SK-N-SH (cell line): ENCODE measurements at regions not wholly inside any gene's neighbourhood (a gene's known extent, or its start where the extent isn't known, plus 50 kb on each side); places are given as distances from the start of the nearest gene placed in this dataset.

ENCODE experiments used
- CTCF ChIA-PET: fragments of 300-600, 350-600 bp; formaldehyde crosslinking; extraction: SDS; loops from one replicate; lab custom pipeline; 2021; lab: Yijun Ruan, JAX
- POLR2A ChIA-PET: fragments of 350-600 bp; sonication (Branson Sonifier 250); formaldehyde crosslinking; extraction: SDS; loops from one replicate; lab custom pipeline; 2020; ENCODE audit warnings: antibody characterized with exemption, inconsistent platforms; lab: Yijun Ruan, JAX
- DNase-seq: peaks from one replicate; pipeline ENCODE4 v3.0.0; 2012
- H2AFZ ChIP-seq: fragments of 200-600 bp; sonication (generic); 2 replicates; pipeline ENCODE4 v1.8.1; 2016; ENCODE audit warnings: antibody characterized with exemption, mild to moderate bottlenecking, low read depth
- H3F3A ChIP-seq: fragments of 200-600 bp; sonication (generic); replicated peaks from 2 replicates; pipeline ENCODE3; 2016; ENCODE audit warnings: antibody characterized with exemption, mild to moderate bottlenecking; ENCODE audit not compliant: insufficient read depth
- H3K27ac ChIP-seq, 2 experiments: fragments of 200-500 bp in 1 of 2; fragments of 200-600 bp in 1 of 2; sonication (Bioruptor generic) in 1 of 2; sonication (generic), shearing (Covaris generic) in 1 of 2; 2 replicates each; pipeline versions ENCODE4 v1.5.1 to v1.6.1; 2014 to 2016; ENCODE audit warnings: low read depth in 2 of 2, inconsistent platforms in 1 of 2, low read length in 1 of 2, mild to moderate bottlenecking in 1 of 2, mixed read lengths in 1 of 2
- H3K27me3 ChIP-seq: fragments of 200-600 bp; sonication (generic), shearing (Covaris generic); 2 replicates; pipeline ENCODE4 v1.6.1; 2016; ENCODE audit warnings: mixed run types; ENCODE audit not compliant: insufficient read depth
- H3K36me3 ChIP-seq, 2 experiments: fragments of 200-500 bp in 1 of 2; fragments of 200-600 bp in 1 of 2; sonication (Bioruptor generic) in 1 of 2; sonication (generic) in 1 of 2; replicated peaks in 1 of 2; 2 replicates each; pipeline versions ENCODE3 to v1.5.1; 2014 to 2016; ENCODE audit warnings: low read length in 1 of 2, mild to moderate bottlenecking in 1 of 2; ENCODE audit not compliant: insufficient read depth in 2 of 2, control insufficient read depth in 1 of 2
- H3K4me1 ChIP-seq, 2 experiments: fragments of 200-500 bp in 1 of 2; fragments of 200-600 bp in 1 of 2; sonication (Bioruptor generic) in 1 of 2; sonication (generic), shearing (Covaris generic) in 1 of 2; 2 replicates each; pipeline versions ENCODE4 v1.5.1 to v1.6.1; 2014 to 2016; ENCODE audit warnings: low read depth in 1 of 2, low read length in 1 of 2, mixed run types in 1 of 2; ENCODE audit not compliant: insufficient read depth in 2 of 2, control insufficient read depth in 1 of 2
- H3K4me2 ChIP-seq: fragments of 200-600 bp; sonication (generic), shearing (Covaris generic); 2 replicates; pipeline ENCODE4 v1.6.1; 2017; ENCODE audit warnings: mixed run types
- H3K4me3 ChIP-seq, 2 experiments: fragments of 200-500 bp in 1 of 2; fragments of 200-600 bp in 1 of 2; sonication (Bioruptor generic) in 1 of 2; sonication (generic), shearing (Covaris generic) in 1 of 2; 2 replicates each; pipeline versions ENCODE4 v1.5.1 to v1.8.1; 2014 to 2016; ENCODE audit warnings: low read depth in 2 of 2, inconsistent platforms in 1 of 2, low read length in 1 of 2, mild to moderate bottlenecking in 1 of 2, mixed read lengths in 1 of 2, moderate library complexity in 1 of 2
- H3K79me2 ChIP-seq: fragments of 200-600 bp; sonication (generic); 2 replicates; pipeline ENCODE4 v1.8.1; 2017; ENCODE audit warnings: mild to moderate bottlenecking; ENCODE audit not compliant: insufficient read depth
- H3K9ac ChIP-seq: fragments of 200-600 bp; sonication (generic); 2 replicates; pipeline ENCODE4 v1.6.1; 2017; ENCODE audit warnings: mixed run types
- H3K9me2 ChIP-seq: fragments of 200-600 bp; sonication (generic); 2 replicates; pipeline ENCODE4 v1.6.1; 2017; ENCODE audit warnings: mixed run types
- H3K9me3 ChIP-seq: fragments of 200-600 bp; sonication (generic); 2 replicates; pipeline ENCODE4 v1.6.1; 2017; ENCODE audit warnings: mixed run types, mild to moderate bottlenecking, moderate library complexity
- H4K20me1 ChIP-seq: fragments of 200-600 bp; sonication (generic); 2 replicates; pipeline ENCODE4 v1.6.1; 2017; ENCODE audit warnings: mild to moderate bottlenecking, mixed run types; ENCODE audit not compliant: insufficient read depth
- EP300 ChIP-seq, 2 experiments: IDR thresholded peaks; 2 replicates each; pipeline versions ENCODE4 v1.4.0 to v1.6.1; 2012; ENCODE audit warnings: borderline replicate concordance in 1 of 2, low read depth in 1 of 2, low read length in 1 of 2
- EZH2phosphoT487 ChIP-seq: fragments of 200-600 bp; sonication (generic); IDR thresholded peaks from 2 replicates; pipeline ENCODE4 v1.6.1; 2017; ENCODE audit warnings: low read depth, mixed run types, mild to moderate bottlenecking, antibody characterized with exemption, moderate library complexity, borderline replicate concordance
- FOSL2 ChIP-seq: IDR thresholded peaks from 2 replicates; pipeline ENCODE4 v1.4.0; 2012; ENCODE audit warnings: low read depth, mild to moderate bottlenecking, moderate library complexity, borderline replicate concordance
- FOXM1 ChIP-seq: IDR thresholded peaks from 2 replicates; pipeline ENCODE4 v1.4.0; 2012; ENCODE audit warnings: low read depth, mild to moderate bottlenecking
- GABPA ChIP-seq: IDR thresholded peaks from 2 replicates; pipeline ENCODE4 v1.4.0; 2012; ENCODE audit warnings: low read depth, mild to moderate bottlenecking
- GATA2 ChIP-seq: sonication (generic); formaldehyde crosslinking; IDR thresholded peaks from 2 replicates; pipeline ENCODE4 v1.5.0; 2020; ENCODE audit warnings: mild to moderate bottlenecking, missing genetic modification reagents
- JUND ChIP-seq: IDR thresholded peaks from 2 replicates; pipeline ENCODE4 v1.4.0; 2012
- MXI1 ChIP-seq: IDR thresholded peaks from 2 replicates; pipeline ENCODE4 v1.6.1; 2012; ENCODE audit warnings: mild to moderate bottlenecking, low read depth, low read length, improper control_type of control experiment
- NFIC ChIP-seq: IDR thresholded peaks from 2 replicates; pipeline ENCODE4 v1.4.0; 2012; ENCODE audit warnings: borderline replicate concordance
- NRF1 ChIP-seq: IDR thresholded peaks from 2 replicates; pipeline ENCODE4 v1.6.1; 2012; ENCODE audit warnings: low read depth, mild to moderate bottlenecking, low read length
- PBX3 ChIP-seq: IDR thresholded peaks from 2 replicates; pipeline ENCODE4; 2012
- RCOR1 ChIP-seq: fragments of 150-350 bp; IDR thresholded peaks from 2 replicates; pipeline ENCODE4 v1.6.1; 2017; ENCODE audit warnings: antibody characterized with exemption, low read length
- RFX5 ChIP-seq: IDR thresholded peaks from 2 replicates; pipeline ENCODE4 v1.6.1; 2012; ENCODE audit warnings: mild to moderate bottlenecking, improper control_type of control experiment, low read length
- SIN3A ChIP-seq: IDR thresholded peaks from 2 replicates; pipeline ENCODE4 v1.6.1; 2012; ENCODE audit warnings: low read depth, mild to moderate bottlenecking, low read length, moderate library complexity, borderline replicate concordance
- SMC3 ChIP-seq: IDR thresholded peaks from 2 replicates; pipeline ENCODE4 v1.6.1; 2012; ENCODE audit warnings: low read depth, low read length, improper control_type of control experiment
- USF2 ChIP-seq: fragments of 150-350 bp; IDR thresholded peaks from 2 replicates; pipeline ENCODE4 v1.6.1; 2017; ENCODE audit warnings: antibody characterized with exemption, low read length, low read depth, borderline replicate concordance
- YY1 ChIP-seq: IDR thresholded peaks from 2 replicates; pipeline ENCODE4 v1.4.0; 2012; ENCODE audit warnings: low read depth, mild to moderate bottlenecking
- WGBS: methylation state at CpG from one replicate; pipeline ENCODE4 v1.1.6; 2017; ENCODE audit warnings: low lambda C conversion rate; 5-methylcytosine and 5-hydroxymethylcytosine counted together
- TF ChIP-seq, protein P1 (sequence below): IDR thresholded peaks from 2 replicates; pipeline ENCODE4 v1.6.1; 2012; ENCODE audit warnings: mild to moderate bottlenecking, low read depth, low read length, moderate library complexity

DNA sequence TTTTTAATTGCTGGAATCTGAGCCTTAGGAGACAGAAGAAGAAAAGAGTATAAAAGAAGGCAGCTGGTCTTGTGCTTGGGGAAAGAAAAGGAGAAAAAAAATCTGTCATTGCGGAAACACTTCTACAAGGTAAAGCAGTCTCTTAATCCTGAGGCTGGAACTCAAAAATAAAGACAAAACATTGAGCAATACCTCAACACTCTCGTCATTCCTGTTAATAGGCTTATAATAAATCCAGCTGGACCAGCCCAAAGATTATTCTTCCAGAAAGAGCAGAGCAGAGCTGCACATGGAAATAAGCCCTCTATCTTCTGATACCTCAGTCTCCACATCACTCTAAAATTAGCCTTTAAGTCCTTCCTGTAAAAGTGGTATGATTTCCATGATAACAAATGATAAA, 62.0 kb upstream of the HIVEP1 start:
- H3K4me2 ChIP-seq: no peak overlapping the region
- H3K79me2 ChIP-seq: no peaks in the 10 kb centered on the region
- peaks cover 0 to 3% of the 10 kb centered on the region in 2 experiments; a peak in 2 of 4 replicates for H3K4me1 ChIP-seq
- no peaks in the 10 kb centered on the region for H3K9me2 ChIP-seq
- no peak for DNase-seq
- POLR2A ChIA-PET: no interaction called here
- H2AFZ ChIP-seq: no peak overlapping the region
- no peaks in the 10 kb centered on the region for H3K9me3 ChIP-seq
- CTCF ChIA-PET: no interaction called here
- peaks cover 8% of the 10 kb centered on the region for H3F3A ChIP-seq
- TF ChIP-seq SIN3A (no peak), YY1 (no peak), SMC3 (no peak), RCOR1 (no peak), RFX5 (no peak), MXI1 (no peak), GATA2 (CRISPR knock-in tag) (no peak), FOXM1 (no peak), USF2 (no peak), NFIC (no peak), GABPA (no peak), JUND (no peak), FOSL2 (no peak), PBX3 (no peak), EP300 (IDR thresholded peaks at IDR 0.05; ENCODE audit: borderline replicate concordance in 1 of 2, low read depth in 1 of 2, low read length in 1 of 2) (no peak), EZH2phosphoT487 (no peak), NRF1 (no peak)
- TF ChIP-seq, protein P1, sequence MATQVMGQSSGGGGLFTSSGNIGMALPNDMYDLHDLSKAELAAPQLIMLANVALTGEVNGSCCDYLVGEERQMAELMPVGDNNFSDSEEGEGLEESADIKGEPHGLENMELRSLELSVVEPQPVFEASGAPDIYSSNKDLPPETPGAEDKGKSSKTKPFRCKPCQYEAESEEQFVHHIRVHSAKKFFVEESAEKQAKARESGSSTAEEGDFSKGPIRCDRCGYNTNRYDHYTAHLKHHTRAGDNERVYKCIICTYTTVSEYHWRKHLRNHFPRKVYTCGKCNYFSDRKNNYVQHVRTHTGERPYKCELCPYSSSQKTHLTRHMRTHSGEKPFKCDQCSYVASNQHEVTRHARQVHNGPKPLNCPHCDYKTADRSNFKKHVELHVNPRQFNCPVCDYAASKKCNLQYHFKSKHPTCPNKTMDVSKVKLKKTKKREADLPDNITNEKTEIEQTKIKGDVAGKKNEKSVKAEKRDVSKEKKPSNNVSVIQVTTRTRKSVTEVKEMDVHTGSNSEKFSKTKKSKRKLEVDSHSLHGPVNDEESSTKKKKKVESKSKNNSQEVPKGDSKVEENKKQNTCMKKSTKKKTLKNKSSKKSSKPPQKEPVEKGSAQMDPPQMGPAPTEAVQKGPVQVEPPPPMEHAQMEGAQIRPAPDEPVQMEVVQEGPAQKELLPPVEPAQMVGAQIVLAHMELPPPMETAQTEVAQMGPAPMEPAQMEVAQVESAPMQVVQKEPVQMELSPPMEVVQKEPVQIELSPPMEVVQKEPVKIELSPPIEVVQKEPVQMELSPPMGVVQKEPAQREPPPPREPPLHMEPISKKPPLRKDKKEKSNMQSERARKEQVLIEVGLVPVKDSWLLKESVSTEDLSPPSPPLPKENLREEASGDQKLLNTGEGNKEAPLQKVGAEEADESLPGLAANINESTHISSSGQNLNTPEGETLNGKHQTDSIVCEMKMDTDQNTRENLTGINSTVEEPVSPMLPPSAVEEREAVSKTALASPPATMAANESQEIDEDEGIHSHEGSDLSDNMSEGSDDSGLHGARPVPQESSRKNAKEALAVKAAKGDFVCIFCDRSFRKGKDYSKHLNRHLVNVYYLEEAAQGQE: no peak
- H4K20me1 ChIP-seq: no peaks in the 10 kb centered on the region
- no peak overlapping the region for H3K9ac ChIP-seq
- H3K27ac ChIP-seq: no peak overlapping the region
- H3K27me3 ChIP-seq: no peaks in the 10 kb centered on the region
- no peaks in the 10 kb centered on the region for H3K36me3 ChIP-seq
- WGBS: 72% methylated on average over 2 of the region's 2 CpGs
- no peak overlapping the region for H3K4me3 ChIP-seq
